Esophagus (tissue), 2 donors: ENCODE measurements at regions not wholly inside any gene's neighbourhood (a gene's known extent, or its start where the extent isn't known, plus 50 kb on each side); places are given as distances from the start of the nearest gene placed in this dataset.
"Not testable (repeated sequence)": the region's sequence is repeated elsewhere in the genome, so short reads cannot be mapped to it uniquely, and the experiment has no call there.

Experiments
- H3K27ac ChIP-seq, 2 donors: one replicate each; pipeline ENCODE4 v1.5.1; 2013; ENCODE audit warnings: low read depth in 2 of 2, mild to moderate bottlenecking in 2 of 2, inconsistent platforms in 1 of 2, low read length in 1 of 2, moderate library complexity in 1 of 2
- H3K27me3 ChIP-seq, 2 donors: one replicate each; pipeline ENCODE4 v1.6.1; 2013; ENCODE audit warnings: low read length in 2 of 2, control low read depth in 1 of 2, mild to moderate bottlenecking in 1 of 2; ENCODE audit not compliant: insufficient read depth in 2 of 2, control insufficient read depth in 1 of 2
- H3K36me3 ChIP-seq, 2 donors: one replicate each; pipeline ENCODE4 v1.6.1; 2013; ENCODE audit warnings: low read length in 1 of 2; ENCODE audit not compliant: control insufficient read depth in 2 of 2, insufficient read depth in 2 of 2
- H3K4me1 ChIP-seq, 2 donors: one replicate each; pipeline ENCODE4 v1.6.1; 2013; ENCODE audit warnings: low read length in 1 of 2; ENCODE audit not compliant: control insufficient read depth in 2 of 2, insufficient read depth in 2 of 2
- H3K4me3 ChIP-seq, 2 donors: one replicate each; pipeline ENCODE4 v1.5.1; 2013; ENCODE audit warnings: low read length in 2 of 2, mild to moderate bottlenecking in 2 of 2, low read depth in 1 of 2, moderate library complexity in 1 of 2
- H3K9me3 ChIP-seq, 2 donors: one replicate each; pipeline ENCODE4 v1.6.1; 2013; ENCODE audit warnings: mild to moderate bottlenecking in 2 of 2, low read depth in 1 of 2, low read length in 1 of 2, moderate library complexity in 1 of 2; ENCODE audit not compliant: control insufficient read depth in 2 of 2, insufficient read depth in 1 of 2
- WGBS, 2 donors: extraction: QIAGEN DNeasy Blood & Tissue Kit; methylation state at CpG; one replicate each; pipeline ENCODE4 v1.1.7; 2013; 5-methylcytosine and 5-hydroxymethylcytosine counted together
- donor health status: healthy with polysubstance abuse.
- donor health status: Bipolar disorder and iron deficiency.

DNA sequence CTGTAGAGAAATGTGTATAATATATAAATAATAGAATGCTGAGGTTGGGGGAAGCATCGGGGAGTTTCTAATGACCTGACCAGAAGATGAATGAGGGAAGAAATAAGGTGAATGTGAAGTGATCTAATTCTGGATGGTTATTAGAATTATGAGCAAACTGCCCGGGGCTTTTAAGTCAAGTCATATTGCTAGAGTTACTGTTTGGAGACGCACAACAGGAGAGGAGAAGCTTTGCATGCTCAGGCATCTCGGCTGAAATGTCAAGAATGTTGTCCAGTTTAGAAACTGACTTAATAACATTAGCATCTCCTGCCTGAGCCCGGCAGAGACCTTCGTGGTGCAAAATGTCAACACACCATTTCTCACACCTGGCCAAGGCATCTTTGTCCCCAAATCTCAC lies 119.1 kb downstream of the RRAGC start:
- no peak overlapping the region for H3K27ac ChIP-seq
- H3K4me3 ChIP-seq: no peak overlapping the region
- WGBS, 2 donors: 31 to 50% methylated on average over 6 of the region's 6 CpGs
- H3K4me1 ChIP-seq: peaks cover 0 to 2% of the 10 kb centered on the region in 2 donors
- no peaks in the 10 kb centered on the region for H3K9me3 ChIP-seq
- H3K27me3 ChIP-seq: no peaks in the 10 kb centered on the region
- no peaks in the 10 kb centered on the region for H3K36me3 ChIP-seq

DNA sequence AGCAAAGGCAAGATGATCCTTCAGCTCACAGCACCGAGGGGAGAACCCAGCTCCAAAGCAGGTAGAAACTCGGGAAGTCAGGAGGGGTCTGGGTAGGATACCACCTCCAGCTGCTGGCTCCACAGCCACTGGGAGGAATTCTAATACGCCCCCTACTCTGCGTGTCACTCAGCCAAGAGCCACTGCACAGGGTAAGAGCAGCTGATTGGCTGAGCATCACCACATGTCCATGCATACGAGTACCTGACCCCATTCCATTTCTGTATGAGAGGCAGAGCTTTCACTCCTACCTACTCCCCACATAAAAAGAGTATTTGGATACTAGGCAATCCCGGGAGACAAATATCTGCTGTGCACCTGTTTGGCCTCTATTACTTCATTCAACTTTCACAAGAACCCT lies 121.4 kb downstream of the RRAGC start:
- Histone ChIP-seq H3K36me3 (no peaks in the 10 kb centered on the region), H3K27ac (no peak overlapping the region), H3K4me1 (peaks cover 0 to 2% of the 10 kb centered on the region in 2 donors), H3K27me3 (no peaks in the 10 kb centered on the region), H3K4me3 (no peak overlapping the region), H3K9me3 (no peaks in the 10 kb centered on the region)
- WGBS, 2 donors: 77 to 84% methylated on average over 6 of the region's 6 CpGs

DNA sequence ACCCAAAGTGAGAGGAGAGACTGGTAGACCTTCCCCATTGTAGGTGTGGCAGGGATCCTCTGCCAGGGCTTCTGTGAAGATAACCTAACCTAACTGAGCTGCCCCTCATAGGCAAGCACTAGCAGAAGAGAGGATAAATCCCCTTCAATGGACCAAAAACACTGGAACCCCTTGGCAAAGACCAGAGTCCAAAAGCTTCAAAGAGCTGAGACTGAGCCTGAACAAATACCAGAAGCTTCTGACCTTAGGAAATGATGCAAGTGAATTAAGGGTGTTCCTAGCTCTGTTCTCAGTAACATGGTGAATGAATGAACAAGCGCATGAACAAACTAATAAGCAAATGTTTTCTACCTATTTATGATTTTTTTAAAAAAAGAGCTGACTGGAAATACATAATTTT lies 123.2 kb downstream of the RRAGC start:
- peaks cover 0 to 2% of the 10 kb centered on the region in 2 donors for H3K4me1 ChIP-seq
- H3K9me3 ChIP-seq: no peaks in the 10 kb centered on the region
- H3K36me3 ChIP-seq: no peaks in the 10 kb centered on the region
- H3K4me3 ChIP-seq: no peak overlapping the region
- H3K27ac ChIP-seq: no peak overlapping the region
- WGBS, 2 donors: 91% methylated on average over 1 of the region's 1 CpG
- H3K27me3 ChIP-seq: no peaks in the 10 kb centered on the region

DNA sequence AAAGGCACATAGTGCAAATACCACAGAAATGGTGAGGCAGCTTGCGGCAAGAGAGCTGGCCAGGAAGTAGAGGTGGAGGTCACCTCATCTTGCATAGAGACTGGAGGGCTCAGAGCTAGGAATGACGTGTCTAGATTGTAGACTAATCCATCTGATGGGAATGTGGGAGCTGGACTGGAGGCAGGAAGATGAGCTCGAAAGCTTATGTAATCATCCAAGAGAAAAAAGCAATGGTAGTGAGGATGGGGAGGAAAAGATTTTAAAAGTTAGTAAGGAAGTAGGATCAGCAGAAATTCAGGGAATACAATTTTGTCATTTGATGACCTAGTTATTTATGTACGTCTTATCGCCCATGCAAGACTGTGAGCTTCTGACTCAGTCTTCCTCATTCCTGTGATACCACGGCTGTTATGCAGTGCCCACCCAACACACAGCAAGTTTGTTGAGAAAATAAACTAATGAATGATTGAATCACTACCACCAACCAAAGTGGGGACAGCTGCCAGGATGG lies 123.9 kb downstream of the RRAGC start:
- H3K4me1 ChIP-seq: peaks cover 0 to 2% of the 10 kb centered on the region in 2 donors
- no peak overlapping the region for H3K4me3 ChIP-seq
- H3K36me3 ChIP-seq: no peaks in the 10 kb centered on the region
- no peak overlapping the region for H3K27ac ChIP-seq
- H3K9me3 ChIP-seq: no peaks in the 10 kb centered on the region
- 75 to 83% methylated on average over 6 of the region's 6 CpGs for WGBS, 2 donors
- H3K27me3 ChIP-seq: no peaks in the 10 kb centered on the region

DNA sequence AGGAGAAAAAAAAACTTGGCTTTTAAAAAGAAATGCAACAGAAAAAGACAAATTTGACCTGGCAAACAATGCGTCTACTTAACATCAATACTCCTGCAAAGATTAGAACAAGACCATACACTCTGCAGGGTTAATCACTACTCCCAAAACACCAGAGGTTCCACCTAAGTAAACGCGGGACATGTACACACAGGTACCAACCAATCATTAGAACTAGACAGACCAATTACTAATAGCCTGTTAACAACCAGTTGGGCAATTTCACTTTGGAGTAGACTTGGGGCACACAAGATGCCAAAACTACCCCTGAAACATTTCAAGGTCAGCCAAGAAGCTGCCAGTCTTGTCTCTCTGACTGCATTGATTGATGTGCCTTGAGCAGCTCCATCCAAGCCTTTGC lies 125.8 kb downstream of the RRAGC start:
- H3K9me3 ChIP-seq: no peaks in the 10 kb centered on the region
- H3K27me3 ChIP-seq: no peaks in the 10 kb centered on the region
- H3K4me1 ChIP-seq: peaks cover 0 to 4% of the 10 kb centered on the region in 2 donors
- whole genome bisulfite sequencing, 2 donors: 51 to 54% methylated on average over 3 of the region's 3 CpGs
- no peak overlapping the region for H3K4me3 ChIP-seq
- no peaks in the 10 kb centered on the region for H3K36me3 ChIP-seq
- peak overlapping the region; percentile 15 to 29 for H3K27ac ChIP-seq

DNA sequence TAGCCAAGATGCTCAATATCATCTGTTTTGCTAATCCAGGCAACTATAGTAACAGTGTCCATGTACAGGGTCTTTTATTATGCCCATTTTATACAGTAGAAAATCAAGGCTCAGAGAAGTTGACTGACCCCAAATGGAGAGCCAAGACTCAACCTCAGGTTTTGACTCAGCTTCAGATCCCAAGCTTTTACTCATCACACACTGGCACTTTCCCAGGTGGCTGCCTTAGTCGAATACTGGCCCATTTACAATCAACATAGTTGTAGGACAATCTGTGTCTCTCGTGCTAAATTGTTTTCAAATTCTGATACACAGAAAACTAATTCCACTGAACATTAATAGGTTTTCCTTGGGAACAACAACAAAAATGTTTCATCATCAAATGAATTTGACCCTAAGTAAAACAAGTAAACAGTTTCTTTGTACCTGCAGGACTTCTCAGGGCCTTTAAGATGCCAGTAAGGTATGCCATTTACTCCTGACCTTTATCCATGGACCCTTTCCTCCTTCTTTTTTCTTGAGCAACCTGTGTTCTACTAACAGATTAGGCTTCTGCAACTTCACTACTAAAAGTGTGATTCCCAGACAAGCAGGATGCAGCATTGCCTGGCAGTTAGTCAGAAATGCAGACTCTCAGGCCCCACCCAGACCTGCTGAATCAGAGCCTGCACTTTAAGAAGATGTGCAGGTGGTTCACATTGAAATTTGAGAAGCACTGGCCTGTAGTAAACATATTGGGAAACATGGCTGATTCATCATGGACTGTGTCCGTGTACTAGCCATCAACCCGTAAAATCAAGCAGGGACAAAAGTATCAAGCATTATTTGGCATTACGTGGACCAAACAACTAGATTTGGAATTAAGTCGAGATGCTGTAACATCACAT lies 128.8 kb downstream of the RRAGC start:
- 46 to 62% methylated on average over 6 of the region's 6 CpGs for WGBS, 2 donors
- Histone ChIP-seq H3K36me3 (no peaks in the 10 kb centered on the region), H3K4me1 (peaks cover 6 to 10% of the 10 kb centered on the region in 2 donors), H3K9me3 (no peaks in the 10 kb centered on the region), H3K27me3 (no peaks in the 10 kb centered on the region), H3K27ac (no peak overlapping the region), H3K4me3 (no peak overlapping the region)

DNA sequence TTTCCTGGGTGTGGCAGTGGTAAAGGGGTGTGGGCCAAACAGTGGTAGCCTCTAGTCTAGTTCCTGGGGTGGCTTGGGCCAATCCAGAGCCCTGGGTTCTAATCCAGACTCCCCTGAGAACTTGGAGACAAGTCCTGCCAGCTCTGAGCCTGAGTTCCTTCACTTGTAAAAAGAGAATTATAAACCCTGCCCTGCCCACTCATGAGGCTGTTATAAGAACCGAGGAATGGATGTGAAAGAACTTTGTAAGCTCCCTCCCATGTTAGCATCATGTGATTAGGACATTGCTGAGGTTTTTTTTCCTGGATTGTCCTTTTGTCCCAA lies 131.0 kb downstream of the RRAGC start:
- H3K36me3 ChIP-seq: no peaks in the 10 kb centered on the region
- H3K9me3 ChIP-seq: no peaks in the 10 kb centered on the region
- H3K4me1 ChIP-seq: peaks cover 6 to 12% of the 10 kb centered on the region in 2 donors
- no peaks in the 10 kb centered on the region for H3K27me3 ChIP-seq
- 7 to 14% methylated on average over 1 of the region's 1 CpG for WGBS, 2 donors
- peak overlapping the region in 1 of 2 donors; percentile 37 for H3K4me3 ChIP-seq
- H3K27ac ChIP-seq: peak overlapping the region; percentile 57 to 68

DNA sequence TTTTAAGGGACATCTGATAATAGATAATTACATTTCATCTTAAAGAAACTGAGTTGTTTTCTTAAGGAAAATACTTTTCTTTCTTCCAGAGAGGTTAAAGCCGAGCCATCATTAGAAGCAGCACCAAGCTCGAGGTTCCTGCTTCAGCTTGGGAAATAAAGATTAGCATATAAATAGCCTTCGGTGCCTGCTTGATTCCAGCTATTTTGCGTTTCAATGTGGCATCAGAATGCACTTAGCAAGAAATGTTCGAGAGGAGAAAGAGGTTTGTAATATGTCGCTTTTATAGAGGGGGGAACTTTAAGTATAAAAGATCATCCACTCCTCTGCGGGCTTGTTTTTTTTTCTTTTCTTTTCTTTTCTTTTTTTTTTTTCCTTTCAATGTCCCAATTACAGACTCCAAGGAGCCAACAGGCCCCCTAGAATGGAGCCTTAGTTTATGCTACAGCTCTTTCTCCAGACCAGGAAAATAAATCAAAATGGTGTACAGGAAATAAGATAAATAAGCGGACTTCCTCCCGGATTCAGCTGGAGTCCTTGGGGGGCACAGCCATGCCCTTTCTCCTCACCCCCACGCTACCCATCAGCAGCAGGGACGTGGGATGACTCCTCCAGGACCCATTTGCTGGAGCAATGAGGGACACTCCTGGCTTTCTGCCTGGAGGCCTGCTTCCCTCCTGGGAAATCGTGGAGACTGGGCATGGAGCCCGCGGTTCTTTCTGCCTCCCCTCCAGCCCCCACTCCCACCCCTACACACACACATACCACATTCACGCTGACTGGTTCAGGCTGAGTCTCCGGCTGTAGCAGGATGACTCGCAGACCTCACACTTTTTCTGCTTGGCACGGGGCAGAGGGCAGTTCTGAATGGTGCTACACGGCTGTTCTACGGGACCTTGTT lies 131.6 kb downstream of the RRAGC start:
- Histone ChIP-seq H3K27me3 (no peaks in the 10 kb centered on the region), H3K4me3 (peak overlapping the region; percentile 22 to 37), H3K36me3 (no peaks in the 10 kb centered on the region), H3K4me1 (peaks cover 6 to 12% of the 10 kb centered on the region in 2 donors), H3K27ac (peak overlapping the region; percentile 57 to 66), H3K9me3 (no peaks in the 10 kb centered on the region)
- WGBS, 2 donors: 22 to 23% methylated on average over 20 of the region's 20 CpGs

DNA sequence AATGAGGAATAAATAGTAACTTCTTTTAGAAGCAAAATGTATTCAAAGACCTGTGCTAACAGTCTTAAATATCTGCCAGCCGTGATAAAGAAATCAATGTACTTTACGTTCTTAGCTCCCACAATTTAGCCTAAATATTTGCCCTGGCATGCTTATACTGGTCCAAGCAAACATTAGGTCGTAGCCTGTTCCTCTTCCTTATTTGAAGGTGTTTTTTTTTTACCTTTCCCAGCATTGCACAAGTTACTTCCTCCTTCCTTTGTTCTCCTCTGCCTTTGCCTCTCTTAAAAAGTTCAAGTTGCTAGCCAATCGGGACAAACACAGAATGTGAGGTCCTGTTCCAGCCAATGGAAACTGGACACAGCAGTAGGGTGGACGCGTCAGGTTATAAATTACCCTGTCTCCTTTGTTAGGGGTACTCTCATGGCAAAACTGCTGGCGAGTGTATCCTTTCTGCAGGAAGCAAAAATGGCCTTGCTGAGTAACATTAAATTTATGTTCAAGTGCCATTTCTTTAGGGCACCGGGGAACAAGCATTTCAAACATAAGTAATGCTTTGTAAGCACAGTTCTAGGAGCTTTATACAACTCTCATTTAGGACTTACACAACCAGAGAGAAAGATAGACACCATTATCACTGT lies 134.1 kb downstream of the RRAGC start:
- not testable (repeated sequence) for H3K4me3 ChIP-seq, H3K9me3 ChIP-seq, H3K36me3 ChIP-seq, H3K27me3 ChIP-seq
- H3K4me1 ChIP-seq: peaks cover 8 to 10% of the 10 kb centered on the region in 2 donors
- WGBS, 2 donors: 57 to 65% methylated on average over 8 of the region's 8 CpGs
- H3K27ac ChIP-seq: peak overlapping the region; percentile 54 to 55
